KMS-11 (cell line): ENCODE measurements at regions not wholly inside any gene's neighbourhood (a gene's known extent, or its start where the extent isn't known, plus 50 kb on each side); places are given as distances from the start of the nearest gene placed in this dataset.

Experiments
- H2AFZ ChIP-seq: fragments of 200-600 bp; sonication (generic); 2 replicates; pipeline ENCODE4 v1.6.1; 2016; ENCODE audit warnings: antibody characterized with exemption, mixed run types, low read depth
- H3K27ac ChIP-seq: fragments of 200-600 bp; sonication (generic); 2 replicates; pipeline ENCODE4 v1.6.1; 2016; ENCODE audit warnings: mild to moderate bottlenecking, mixed run types
- H3K27me3 ChIP-seq: fragments of 200-600 bp; sonication (generic); 2 replicates; pipeline ENCODE4 v1.6.1; 2017; ENCODE audit warnings: mild to moderate bottlenecking, low read depth, mixed run types, moderate library complexity; ENCODE audit not compliant: insufficient read depth
- H3K36me3 ChIP-seq: fragments of 200-600 bp; sonication (generic); 2 replicates; pipeline ENCODE4 v1.6.1; 2017; ENCODE audit warnings: mild to moderate bottlenecking, mixed run types; ENCODE audit not compliant: insufficient read depth
- H3K4me1 ChIP-seq: fragments of 200-600 bp; sonication (generic); 2 replicates; pipeline ENCODE4 v1.6.1; 2016; ENCODE audit warnings: mild to moderate bottlenecking, low read depth, mixed run types; ENCODE audit not compliant: poor library complexity, severe bottlenecking
- H3K4me2 ChIP-seq: fragments of 200-600 bp; sonication (generic); 2 replicates; pipeline ENCODE4 v1.7.0; 2016; ENCODE audit warnings: mild to moderate bottlenecking, mixed run types
- H3K4me3 ChIP-seq: fragments of 200-600 bp; sonication (generic); IDR thresholded peaks from 2 replicates; pipeline ENCODE4 v1.6.1; 2017; ENCODE audit warnings: low read depth, low read length, mixed read lengths; ENCODE audit not compliant: insufficient read depth
- H3K79me2 ChIP-seq: fragments of 200-600 bp; sonication (generic); 2 replicates; pipeline ENCODE4 v1.6.1; 2016; ENCODE audit warnings: low read depth, mixed run types; ENCODE audit not compliant: insufficient read depth
- H3K9ac ChIP-seq: fragments of 200-600 bp; sonication (generic); 2 replicates; pipeline ENCODE4 v1.6.1; 2016; ENCODE audit warnings: mild to moderate bottlenecking, mixed run types
- H4K20me1 ChIP-seq: fragments of 200-600 bp; sonication (generic); 2 replicates; pipeline ENCODE4 v1.6.1; 2016; ENCODE audit warnings: mild to moderate bottlenecking, mixed run types; ENCODE audit not compliant: insufficient read depth
- CTCF ChIP-seq: fragments of 200-600 bp; sonication (generic); conservative IDR thresholded peaks from 2 replicates; pipeline ENCODE4 v1.6.1; 2017; ENCODE audit warnings: low read depth, mild to moderate bottlenecking, antibody characterized with exemption, low read length, moderate library complexity, mixed read lengths

GRCh38 chr10:125373546-125373945, 213.2 kb upstream of the CTBP2 start:
- TF ChIP-seq CTCF = no peak
- no peak overlapping the region for H2AFZ ChIP-seq

DNA sequence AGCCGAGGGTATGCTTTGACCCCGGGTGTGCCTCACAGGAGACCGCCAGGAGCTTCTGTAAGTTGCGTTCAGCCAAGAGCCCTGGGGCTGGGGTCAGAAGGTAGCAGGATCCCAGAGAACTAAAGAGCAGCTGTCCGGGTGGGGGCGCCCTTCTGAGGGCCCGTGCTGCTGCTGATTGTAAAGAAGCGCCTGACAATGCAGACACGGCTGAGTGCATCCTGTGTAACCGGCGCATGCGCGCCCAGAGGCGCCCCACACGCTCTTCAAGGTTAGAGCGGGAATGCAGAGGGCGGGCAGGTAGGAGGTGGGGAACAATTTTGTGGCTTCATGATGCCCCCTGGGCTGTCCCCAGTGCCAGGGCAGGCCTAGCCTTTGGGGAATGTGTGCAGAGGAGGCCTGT, 210.2 kb upstream of the CTBP2 start:
- TF ChIP-seq CTCF = no peak
- Histone ChIP-seq H3K9ac (no peak overlapping the region), H4K20me1 (no peaks in the 10 kb centered on the region), H3K27ac (no peak overlapping the region), H3K4me2 (no peak overlapping the region), H3K4me1 (no peaks in the 10 kb centered on the region), H3K4me3 (no peak overlapping the region), H2AFZ (no peak overlapping the region), H3K79me2 (no peaks in the 10 kb centered on the region), H3K36me3 (no peaks in the 10 kb centered on the region), H3K27me3 (no peaks in the 10 kb centered on the region)

More at GRCh38 chr10:125373546-125373945, 213.2 kb upstream of the CTBP2 start:
- no peak overlapping the region for H3K27ac ChIP-seq
- no peak overlapping the region for H3K4me3 ChIP-seq
- no peaks in the 10 kb centered on the region for H3K36me3 ChIP-seq
- H3K4me1 ChIP-seq = no peaks in the 10 kb centered on the region
- no peaks in the 10 kb centered on the region for H3K27me3 ChIP-seq
- H4K20me1 ChIP-seq = no peaks in the 10 kb centered on the region
- H3K79me2 ChIP-seq = no peaks in the 10 kb centered on the region
- H3K9ac ChIP-seq = no peak overlapping the region
- no peak overlapping the region for H3K4me2 ChIP-seq

DNA sequence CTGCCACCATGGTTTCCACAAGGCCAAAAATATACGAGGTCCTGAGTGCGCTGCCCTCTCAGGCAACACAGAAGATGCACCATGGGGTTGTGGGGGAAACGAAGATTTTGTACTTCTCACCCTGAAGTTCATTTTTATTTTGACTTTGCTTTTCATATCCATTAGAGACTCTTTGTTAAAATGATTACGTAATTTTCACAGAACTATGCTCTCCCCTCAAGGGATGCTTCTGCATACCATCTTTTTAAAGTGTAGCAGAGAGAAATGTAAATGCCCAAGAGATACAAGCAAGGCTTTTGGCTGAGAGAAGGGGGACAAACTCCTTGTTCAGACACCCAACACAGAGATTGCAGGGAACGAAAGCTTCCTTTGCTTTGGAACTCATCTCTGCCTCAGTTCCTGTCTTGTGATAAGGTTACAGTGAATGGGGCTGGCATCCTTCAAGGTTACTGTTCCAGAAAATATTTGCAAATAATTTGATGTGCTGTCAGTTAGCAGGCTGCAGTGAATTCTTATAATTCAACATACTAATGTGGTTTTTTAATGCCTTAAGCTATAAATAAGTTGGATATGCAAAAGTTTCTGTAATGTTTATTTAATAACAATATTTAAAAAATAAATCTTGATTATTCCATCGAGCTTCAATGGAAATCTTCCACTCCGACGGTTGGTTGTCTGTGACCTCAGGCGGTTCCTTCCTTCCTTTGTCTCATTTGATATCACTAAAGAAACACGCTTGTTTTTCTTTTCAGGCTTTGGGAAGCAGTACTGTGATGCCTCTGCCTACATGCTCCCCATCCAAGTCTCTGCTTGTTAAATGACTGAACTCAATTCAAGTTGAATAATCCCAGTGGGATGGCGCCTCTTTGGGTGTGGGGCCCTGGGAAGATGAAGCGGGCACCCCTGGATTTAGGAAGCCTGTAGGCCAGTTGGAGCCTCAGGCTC, 209.3 kb upstream of the CTBP2 start:
- no peaks in the 10 kb centered on the region for H3K36me3 ChIP-seq
- H3K79me2 ChIP-seq = no peaks in the 10 kb centered on the region
- no peaks in the 10 kb centered on the region for H3K4me1 ChIP-seq
- H4K20me1 ChIP-seq = no peaks in the 10 kb centered on the region
- H3K27ac ChIP-seq = no peak overlapping the region
- no peak overlapping the region for H3K4me2 ChIP-seq
- H3K27me3 ChIP-seq = no peaks in the 10 kb centered on the region
- H2AFZ ChIP-seq = no peak overlapping the region
- no peak for TF ChIP-seq CTCF
- H3K4me3 ChIP-seq = no peak overlapping the region
- H3K9ac ChIP-seq = no peak overlapping the region

GRCh38 chr10:125368146-125368545, 207.8 kb upstream of the CTBP2 start:
- no peak for TF ChIP-seq CTCF
- Histone ChIP-seq H3K27me3 (no peaks in the 10 kb centered on the region), H3K4me1 (no peaks in the 10 kb centered on the region), H3K36me3 (no peaks in the 10 kb centered on the region), H3K9ac (no peak overlapping the region), H3K27ac (no peak overlapping the region), H3K79me2 (no peaks in the 10 kb centered on the region), H2AFZ (no peak overlapping the region), H3K4me2 (no peak overlapping the region), H4K20me1 (no peaks in the 10 kb centered on the region), H3K4me3 (no peak overlapping the region)
